ENCODE measurements at regions not wholly inside any gene's neighbourhood (a gene's known extent, or its start where the extent isn't known, plus 50 kb on each side); places are given as distances from the start of the nearest gene placed in this dataset.
A peak's percentile ranks its signal among the peaks of the same experiment; 100 is the strongest.

DNA sequence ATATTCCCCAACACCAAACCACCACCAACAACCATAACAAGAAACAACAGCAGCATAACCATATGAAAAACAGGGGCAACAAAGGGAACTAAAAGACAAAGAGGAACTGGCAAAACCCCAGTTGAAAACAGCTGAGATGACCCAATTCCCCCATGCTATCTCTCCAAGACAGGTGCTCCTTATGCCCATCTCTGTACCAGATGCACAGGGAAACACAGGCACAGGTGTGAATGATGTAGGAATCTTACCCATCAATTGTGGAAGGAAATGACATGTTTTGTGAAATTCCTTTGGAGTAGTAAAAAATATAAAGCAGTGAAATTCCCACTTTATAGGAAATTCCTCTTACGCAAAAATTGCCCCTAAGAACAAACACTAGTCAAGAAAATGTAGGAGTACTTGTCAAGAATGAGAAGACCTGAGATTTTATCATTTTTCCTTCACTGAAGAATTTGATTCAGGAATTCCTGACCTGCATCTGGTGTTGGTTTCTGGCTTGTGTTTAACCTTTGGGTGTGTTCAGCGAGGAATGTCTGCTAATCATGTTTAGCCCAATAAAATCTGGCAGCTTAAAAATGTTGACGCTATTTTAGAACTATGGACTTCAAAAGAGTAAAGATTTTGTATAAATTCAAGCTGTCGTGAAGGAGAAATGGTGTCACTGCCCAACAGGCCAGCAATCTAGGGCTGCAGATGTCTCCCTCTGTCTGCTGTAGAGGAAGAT is 67.7 kb upstream of the ARHGAP28 start:
- H3K4me3 ChIP-seq (replicated peaks; ENCODE audit: insufficient read depth, low read length): no peak overlapping the region
- no peaks in the 10 kb centered on the region for H3K27me3 ChIP-seq (ENCODE audit: insufficient read depth, poor library complexity, severe bottlenecking)
- no peak overlapping the region for H3K27ac ChIP-seq (replicated peaks)
- TF ChIP-seq SPI1 (IDR thresholded peaks at IDR 0.05; ENCODE audit: borderline replicate concordance, low read depth) (peak; percentile 47; the same call in 1 of the 2 replicates), GABPA (IDR thresholded peaks at IDR 0.05; ENCODE audit: low read depth) (no peak)
- TF ChIP-seq, protein P1, sequence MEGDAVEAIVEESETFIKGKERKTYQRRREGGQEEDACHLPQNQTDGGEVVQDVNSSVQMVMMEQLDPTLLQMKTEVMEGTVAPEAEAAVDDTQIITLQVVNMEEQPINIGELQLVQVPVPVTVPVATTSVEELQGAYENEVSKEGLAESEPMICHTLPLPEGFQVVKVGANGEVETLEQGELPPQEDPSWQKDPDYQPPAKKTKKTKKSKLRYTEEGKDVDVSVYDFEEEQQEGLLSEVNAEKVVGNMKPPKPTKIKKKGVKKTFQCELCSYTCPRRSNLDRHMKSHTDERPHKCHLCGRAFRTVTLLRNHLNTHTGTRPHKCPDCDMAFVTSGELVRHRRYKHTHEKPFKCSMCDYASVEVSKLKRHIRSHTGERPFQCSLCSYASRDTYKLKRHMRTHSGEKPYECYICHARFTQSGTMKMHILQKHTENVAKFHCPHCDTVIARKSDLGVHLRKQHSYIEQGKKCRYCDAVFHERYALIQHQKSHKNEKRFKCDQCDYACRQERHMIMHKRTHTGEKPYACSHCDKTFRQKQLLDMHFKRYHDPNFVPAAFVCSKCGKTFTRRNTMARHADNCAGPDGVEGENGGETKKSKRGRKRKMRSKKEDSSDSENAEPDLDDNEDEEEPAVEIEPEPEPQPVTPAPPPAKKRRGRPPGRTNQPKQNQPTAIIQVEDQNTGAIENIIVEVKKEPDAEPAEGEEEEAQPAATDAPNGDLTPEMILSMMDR (IDR thresholded peaks at IDR 0.05; ENCODE audit: insufficient read depth, low read length): no peak
- DNase-seq (ENCODE audit: low read depth in 1 of 2, low spot score in 1 of 2): no peak

DNA sequence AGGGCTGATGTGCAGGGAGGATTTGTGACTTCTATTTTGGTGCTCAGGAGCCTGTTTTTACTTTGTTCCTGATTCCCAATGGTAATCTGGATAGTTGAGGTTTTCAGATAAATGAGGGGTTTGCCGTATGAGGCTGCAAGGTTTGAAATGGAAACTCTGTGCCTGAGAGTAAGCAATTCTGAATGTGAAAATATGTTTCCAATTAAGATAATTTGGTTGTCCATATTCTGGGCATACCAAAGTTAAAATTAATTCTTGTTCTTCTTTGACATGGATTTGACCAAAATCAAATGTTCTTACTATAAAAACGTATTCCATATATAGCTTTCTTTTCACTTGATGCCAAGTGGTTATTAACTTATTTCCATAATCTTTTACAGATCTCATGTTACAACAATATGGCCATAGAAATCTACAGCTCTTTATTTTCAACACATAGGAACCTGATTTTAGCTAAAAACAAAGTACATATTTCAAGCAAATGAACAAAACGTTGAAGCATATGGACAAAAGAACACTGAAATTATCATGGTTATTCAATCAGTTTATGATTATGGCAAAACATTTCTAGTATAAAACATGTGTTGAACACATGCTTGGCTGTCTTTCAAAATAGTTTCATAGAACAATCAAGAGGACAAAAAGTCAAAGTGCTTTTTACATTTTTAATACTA is 63.4 kb upstream of the ARHGAP28 start:
- no peak for DNase-seq (ENCODE audit: low read depth in 1 of 2, low spot score in 1 of 2)
- TF ChIP-seq, protein P1 (IDR thresholded peaks at IDR 0.05; ENCODE audit: insufficient read depth, low read length): no peak
- TF ChIP-seq, protein P2, sequence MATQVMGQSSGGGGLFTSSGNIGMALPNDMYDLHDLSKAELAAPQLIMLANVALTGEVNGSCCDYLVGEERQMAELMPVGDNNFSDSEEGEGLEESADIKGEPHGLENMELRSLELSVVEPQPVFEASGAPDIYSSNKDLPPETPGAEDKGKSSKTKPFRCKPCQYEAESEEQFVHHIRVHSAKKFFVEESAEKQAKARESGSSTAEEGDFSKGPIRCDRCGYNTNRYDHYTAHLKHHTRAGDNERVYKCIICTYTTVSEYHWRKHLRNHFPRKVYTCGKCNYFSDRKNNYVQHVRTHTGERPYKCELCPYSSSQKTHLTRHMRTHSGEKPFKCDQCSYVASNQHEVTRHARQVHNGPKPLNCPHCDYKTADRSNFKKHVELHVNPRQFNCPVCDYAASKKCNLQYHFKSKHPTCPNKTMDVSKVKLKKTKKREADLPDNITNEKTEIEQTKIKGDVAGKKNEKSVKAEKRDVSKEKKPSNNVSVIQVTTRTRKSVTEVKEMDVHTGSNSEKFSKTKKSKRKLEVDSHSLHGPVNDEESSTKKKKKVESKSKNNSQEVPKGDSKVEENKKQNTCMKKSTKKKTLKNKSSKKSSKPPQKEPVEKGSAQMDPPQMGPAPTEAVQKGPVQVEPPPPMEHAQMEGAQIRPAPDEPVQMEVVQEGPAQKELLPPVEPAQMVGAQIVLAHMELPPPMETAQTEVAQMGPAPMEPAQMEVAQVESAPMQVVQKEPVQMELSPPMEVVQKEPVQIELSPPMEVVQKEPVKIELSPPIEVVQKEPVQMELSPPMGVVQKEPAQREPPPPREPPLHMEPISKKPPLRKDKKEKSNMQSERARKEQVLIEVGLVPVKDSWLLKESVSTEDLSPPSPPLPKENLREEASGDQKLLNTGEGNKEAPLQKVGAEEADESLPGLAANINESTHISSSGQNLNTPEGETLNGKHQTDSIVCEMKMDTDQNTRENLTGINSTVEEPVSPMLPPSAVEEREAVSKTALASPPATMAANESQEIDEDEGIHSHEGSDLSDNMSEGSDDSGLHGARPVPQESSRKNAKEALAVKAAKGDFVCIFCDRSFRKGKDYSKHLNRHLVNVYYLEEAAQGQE (IDR thresholded peaks at IDR 0.05; ENCODE audit: insufficient replicate concordance, low read depth): no peak
- TF ChIP-seq POLR2AphosphoS5 (IDR thresholded peaks at IDR 0.05; ENCODE audit: low read depth) (no peak), SPI1 (IDR thresholded peaks at IDR 0.05; ENCODE audit: borderline replicate concordance, low read depth) (no peak), GABPA (IDR thresholded peaks at IDR 0.05; ENCODE audit: low read depth) (no peak)
- H3K27me3 ChIP-seq (ENCODE audit: insufficient read depth, poor library complexity, severe bottlenecking): no peaks in the 10 kb centered on the region
- no peak overlapping the region for H3K27ac ChIP-seq (replicated peaks)
- no peak overlapping the region for H3K4me3 ChIP-seq (replicated peaks; ENCODE audit: insufficient read depth, low read length)

DNA sequence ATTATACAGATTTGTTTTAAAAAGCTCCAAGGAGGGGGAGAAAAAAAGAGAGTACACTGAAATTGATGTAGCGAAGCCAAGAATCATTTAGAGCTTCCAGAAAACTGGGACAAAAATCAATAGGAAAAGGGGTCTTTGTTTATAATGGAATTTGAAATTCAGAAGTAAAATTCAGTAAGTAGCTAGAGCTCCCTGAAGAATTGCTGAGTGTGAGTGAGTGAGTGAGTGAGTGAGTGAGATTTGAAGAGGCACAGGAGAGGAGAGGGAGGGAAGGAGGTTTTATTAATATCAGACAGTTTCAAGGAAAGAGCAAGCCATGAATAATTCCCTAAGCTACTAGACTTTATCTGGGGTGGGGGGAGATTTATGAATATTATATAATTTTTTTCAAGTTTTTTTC is 60.7 kb upstream of the ARHGAP28 start:
- no peak overlapping the region for H3K4me3 ChIP-seq (replicated peaks; ENCODE audit: insufficient read depth, low read length)
- H3K27me3 ChIP-seq (ENCODE audit: insufficient read depth, poor library complexity, severe bottlenecking): no peaks in the 10 kb centered on the region
- DNase-seq (ENCODE audit: low read depth in 1 of 2, low spot score in 1 of 2): no peak
- no peak overlapping the region for H3K27ac ChIP-seq (replicated peaks)
- TF ChIP-seq, protein P1 (IDR thresholded peaks at IDR 0.05; ENCODE audit: insufficient read depth, low read length): no peak
- no peak for TF ChIP-seq SPI1 (IDR thresholded peaks at IDR 0.05; ENCODE audit: borderline replicate concordance, low read depth)

DNA sequence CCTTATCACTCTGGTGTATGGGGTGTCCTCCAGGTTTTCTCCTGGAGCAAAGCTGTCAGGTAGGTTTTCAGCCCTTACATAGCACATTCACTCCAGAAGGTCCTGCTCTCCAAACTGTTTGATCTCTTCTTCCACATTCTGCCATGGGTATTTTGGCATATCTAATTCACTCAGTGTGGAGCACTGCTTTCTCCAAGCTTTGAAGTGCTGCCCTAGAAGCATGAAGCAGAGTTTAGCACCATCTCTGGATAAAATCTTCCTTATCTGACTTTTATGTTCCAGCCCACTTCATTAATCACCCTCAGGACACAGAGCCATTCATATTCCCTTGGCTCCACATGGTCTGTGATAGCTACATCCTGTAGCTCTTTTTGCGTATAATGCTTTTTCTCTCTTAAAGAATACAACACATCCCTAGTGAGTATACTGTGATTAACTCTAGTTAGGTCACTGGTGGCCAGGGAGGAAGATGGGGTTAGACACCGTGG is 56.7 kb upstream of the ARHGAP28 start:
- no peak for TF ChIP-seq POLR2AphosphoS5 (IDR thresholded peaks at IDR 0.05; ENCODE audit: low read depth)
- Histone ChIP-seq H3K27ac (replicated peaks) (no peak overlapping the region), H3K4me3 (replicated peaks; ENCODE audit: insufficient read depth, low read length) (no peak overlapping the region), H3K27me3 (ENCODE audit: insufficient read depth, poor library complexity, severe bottlenecking) (no peaks in the 10 kb centered on the region)
- DNase-seq (ENCODE audit: low read depth in 1 of 2, low spot score in 1 of 2): no peak

DNA sequence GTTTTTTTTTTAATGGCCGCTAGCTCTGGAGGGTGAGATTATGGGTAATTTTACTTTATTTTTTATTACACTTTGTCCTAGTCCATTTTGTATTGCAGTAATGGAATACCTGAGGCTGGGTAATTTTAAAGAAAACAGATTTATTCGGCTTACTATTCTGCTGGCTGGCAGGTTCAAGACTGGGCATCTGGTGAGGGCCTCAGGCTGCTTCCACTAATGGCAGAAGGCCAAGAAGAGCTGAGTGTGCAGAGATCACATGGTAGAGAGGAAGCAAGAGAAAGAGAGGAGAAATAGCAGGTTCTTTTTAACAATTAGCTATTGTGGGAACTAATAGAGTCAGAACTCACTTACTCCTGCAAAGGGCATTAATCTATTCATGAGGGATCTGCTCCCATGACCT is 52.4 kb upstream of the ARHGAP28 start:
- H3K27me3 ChIP-seq (ENCODE audit: insufficient read depth, poor library complexity, severe bottlenecking): no peaks in the 10 kb centered on the region
- H3K4me3 ChIP-seq (replicated peaks; ENCODE audit: insufficient read depth, low read length): no peak overlapping the region
- no peak overlapping the region for H3K27ac ChIP-seq (replicated peaks)
- TF ChIP-seq, protein P2 (IDR thresholded peaks at IDR 0.05; ENCODE audit: insufficient replicate concordance, low read depth): no peak
- TF ChIP-seq GABPA (IDR thresholded peaks at IDR 0.05; ENCODE audit: low read depth): no peak
- TF ChIP-seq SPI1 (IDR thresholded peaks at IDR 0.05; ENCODE audit: borderline replicate concordance, low read depth): no peak
- TF ChIP-seq, protein P1 (IDR thresholded peaks at IDR 0.05; ENCODE audit: insufficient read depth, low read length): no peak
- no peak for TF ChIP-seq POLR2AphosphoS5 (IDR thresholded peaks at IDR 0.05; ENCODE audit: low read depth)
- no peak for DNase-seq (ENCODE audit: low read depth in 1 of 2, low spot score in 1 of 2)
